ENCODE measurements at regions not wholly inside any gene's neighbourhood (a gene's known extent, or its start where the extent isn't known, plus 50 kb on each side); places are given as distances from the start of the nearest gene placed in this dataset.

DNA sequence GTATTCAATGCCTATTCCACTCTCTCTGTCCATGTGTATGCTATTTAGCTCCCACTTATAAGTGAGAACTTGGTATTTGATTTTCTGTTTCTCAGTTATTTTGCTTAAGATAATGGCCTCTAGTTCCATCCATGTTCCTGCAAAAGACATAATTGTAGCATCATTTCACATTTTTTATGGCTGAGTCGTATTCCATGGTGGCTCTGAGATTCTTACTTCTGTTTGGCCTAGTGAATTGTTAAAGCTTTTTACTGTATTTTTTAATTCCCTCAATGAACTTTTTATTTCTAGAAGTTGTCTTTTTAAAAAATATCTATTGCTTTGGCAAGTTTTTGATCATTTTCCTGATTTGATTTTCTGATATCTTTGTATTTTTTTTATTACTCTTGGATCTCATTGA, 635.6 kb downstream of the PLA2G4A start:
- TF ChIP-seq, protein P1, sequence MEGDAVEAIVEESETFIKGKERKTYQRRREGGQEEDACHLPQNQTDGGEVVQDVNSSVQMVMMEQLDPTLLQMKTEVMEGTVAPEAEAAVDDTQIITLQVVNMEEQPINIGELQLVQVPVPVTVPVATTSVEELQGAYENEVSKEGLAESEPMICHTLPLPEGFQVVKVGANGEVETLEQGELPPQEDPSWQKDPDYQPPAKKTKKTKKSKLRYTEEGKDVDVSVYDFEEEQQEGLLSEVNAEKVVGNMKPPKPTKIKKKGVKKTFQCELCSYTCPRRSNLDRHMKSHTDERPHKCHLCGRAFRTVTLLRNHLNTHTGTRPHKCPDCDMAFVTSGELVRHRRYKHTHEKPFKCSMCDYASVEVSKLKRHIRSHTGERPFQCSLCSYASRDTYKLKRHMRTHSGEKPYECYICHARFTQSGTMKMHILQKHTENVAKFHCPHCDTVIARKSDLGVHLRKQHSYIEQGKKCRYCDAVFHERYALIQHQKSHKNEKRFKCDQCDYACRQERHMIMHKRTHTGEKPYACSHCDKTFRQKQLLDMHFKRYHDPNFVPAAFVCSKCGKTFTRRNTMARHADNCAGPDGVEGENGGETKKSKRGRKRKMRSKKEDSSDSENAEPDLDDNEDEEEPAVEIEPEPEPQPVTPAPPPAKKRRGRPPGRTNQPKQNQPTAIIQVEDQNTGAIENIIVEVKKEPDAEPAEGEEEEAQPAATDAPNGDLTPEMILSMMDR (IDR thresholded peaks at IDR 0.05; ENCODE audit: poor library complexity, severe bottlenecking), result no peak
- TF ChIP-seq POLR2AphosphoS5 (IDR thresholded peaks at IDR 0.05) (no peak), MXI1 (conservative IDR thresholded peaks at IDR 0.05; ENCODE audit: poor library complexity, severe bottlenecking) (no peak), RAD21 (conservative IDR thresholded peaks at IDR 0.05) (no peak), EP300 (conservative IDR thresholded peaks at IDR 0.05; ENCODE audit: poor library complexity, severe bottlenecking) (no peak), REST (IDR thresholded peaks at IDR 0.05; ENCODE audit: borderline replicate concordance) (no peak), TAF1 (IDR thresholded peaks at IDR 0.05; ENCODE audit: low read depth) (no peak), SMC3 (conservative IDR thresholded peaks at IDR 0.05; ENCODE audit: poor library complexity) (no peak)
